ENCODE measurements at regions not wholly inside any gene's neighbourhood (a gene's known extent, or its start where the extent isn't known, plus 50 kb on each side); places are given as distances from the start of the nearest gene placed in this dataset.

DNA sequence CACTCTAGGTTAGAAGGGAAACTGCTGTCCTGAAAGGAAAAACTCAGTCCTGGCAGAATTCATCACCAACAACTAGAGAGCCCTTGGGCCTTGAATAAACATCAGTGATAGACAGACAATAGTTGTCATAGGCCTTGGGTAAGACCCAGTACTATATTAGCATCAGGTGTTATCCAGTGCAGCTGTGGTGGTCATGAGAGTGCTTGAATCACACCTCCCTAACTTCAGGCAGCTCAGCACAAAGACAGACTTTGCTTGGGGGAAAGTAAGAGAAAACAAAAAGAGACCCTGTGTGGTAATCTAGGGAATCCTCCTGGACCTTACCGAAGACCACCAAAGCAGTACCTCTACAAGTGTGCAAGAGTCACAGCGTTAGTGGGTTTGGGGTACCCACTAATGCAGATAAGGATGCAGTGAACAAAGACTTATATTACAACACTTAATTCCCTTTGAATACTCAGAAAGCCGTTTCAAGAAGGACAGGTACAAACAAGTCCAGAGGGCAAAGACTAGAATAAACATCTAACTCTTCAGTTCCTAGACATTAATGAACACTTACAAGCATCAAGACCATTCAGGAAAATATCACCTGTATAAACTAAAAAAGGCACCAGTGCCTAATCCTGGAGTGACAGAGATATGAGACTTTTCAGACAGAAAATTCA is 332.3 kb upstream of the EPHA3 start:
- Histone ChIP-seq H3K79me2 (ENCODE audit: control insufficient read depth, insufficient read depth, low read length, unreplicated experiment) (no peaks in the 10 kb centered on the region), H3K36me3 (ENCODE audit: insufficient read depth, low read length) (no peaks in the 10 kb centered on the region), H2AFZ (ENCODE audit: low read length, unreplicated experiment) (no peak overlapping the region), H3K27me3 (ENCODE audit: insufficient read depth, low read length) (no peaks in the 10 kb centered on the region), H3K27ac (ENCODE audit: low read depth, low read length) (no peak overlapping the region), H3K4me3 (ENCODE audit: low read depth, low read length) (no peak overlapping the region), H3K4me1 (ENCODE audit: control insufficient read depth, insufficient read depth, low read length, unreplicated experiment) (no peaks in the 10 kb centered on the region)

DNA sequence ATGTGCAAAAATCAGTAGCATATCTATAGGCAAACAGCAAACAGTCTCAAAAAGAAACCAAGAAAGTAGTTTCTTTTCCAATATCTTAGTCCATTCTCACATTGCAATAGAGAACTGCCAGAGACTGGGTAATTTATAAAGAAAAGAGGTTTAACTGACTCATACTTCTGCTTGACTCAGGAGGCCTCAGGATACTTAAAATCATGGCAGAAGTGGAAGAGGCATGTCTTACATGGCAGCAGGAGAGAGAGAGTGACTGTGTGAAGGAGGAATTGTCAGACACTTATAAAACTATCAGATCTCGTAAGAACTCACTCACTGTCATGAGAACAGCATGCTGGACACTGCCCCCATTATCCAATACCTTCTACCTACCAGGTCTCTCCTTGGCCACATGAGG is 327.9 kb upstream of the EPHA3 start:
- Histone ChIP-seq H3K27me3 (ENCODE audit: insufficient read depth, low read length) (no peaks in the 10 kb centered on the region), H2AFZ (ENCODE audit: low read length, unreplicated experiment) (no peak overlapping the region), H3K4me1 (ENCODE audit: control insufficient read depth, insufficient read depth, low read length, unreplicated experiment) (no peaks in the 10 kb centered on the region), H3K27ac (ENCODE audit: low read depth, low read length) (no peak overlapping the region), H3K36me3 (ENCODE audit: insufficient read depth, low read length) (no peaks in the 10 kb centered on the region), H3K79me2 (ENCODE audit: control insufficient read depth, insufficient read depth, low read length, unreplicated experiment) (no peaks in the 10 kb centered on the region), H3K4me3 (ENCODE audit: low read depth, low read length) (no peak overlapping the region)

DNA sequence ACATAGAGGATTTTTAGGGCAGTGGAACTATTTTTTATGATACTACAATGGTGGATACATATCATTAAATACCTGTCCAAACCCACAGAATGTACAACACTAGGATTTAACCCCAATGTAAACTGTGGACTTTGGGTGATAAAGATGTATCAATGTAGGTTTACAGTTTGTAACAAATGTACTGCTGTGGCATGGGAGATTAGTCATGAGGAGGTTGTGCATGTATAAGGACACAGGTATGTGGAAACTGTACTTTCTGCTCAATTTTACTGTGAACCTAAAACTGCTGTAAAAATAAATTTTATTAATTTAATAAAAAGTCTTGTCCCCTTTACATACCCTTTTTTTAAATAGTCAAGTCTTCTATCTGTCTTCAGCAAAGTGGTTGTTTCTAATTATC is 322.5 kb upstream of the EPHA3 start:
- H3K27me3 ChIP-seq (ENCODE audit: insufficient read depth, low read length) = no peaks in the 10 kb centered on the region
- H3K79me2 ChIP-seq (ENCODE audit: control insufficient read depth, insufficient read depth, low read length, unreplicated experiment) = no peaks in the 10 kb centered on the region
- no peaks in the 10 kb centered on the region for H3K36me3 ChIP-seq (ENCODE audit: insufficient read depth, low read length)
- H2AFZ ChIP-seq (ENCODE audit: low read length, unreplicated experiment) = no peak overlapping the region
- H3K27ac ChIP-seq (ENCODE audit: low read depth, low read length) = no peak overlapping the region
- no peaks in the 10 kb centered on the region for H3K4me1 ChIP-seq (ENCODE audit: control insufficient read depth, insufficient read depth, low read length, unreplicated experiment)
- no peak overlapping the region for H3K4me3 ChIP-seq (ENCODE audit: low read depth, low read length)

DNA sequence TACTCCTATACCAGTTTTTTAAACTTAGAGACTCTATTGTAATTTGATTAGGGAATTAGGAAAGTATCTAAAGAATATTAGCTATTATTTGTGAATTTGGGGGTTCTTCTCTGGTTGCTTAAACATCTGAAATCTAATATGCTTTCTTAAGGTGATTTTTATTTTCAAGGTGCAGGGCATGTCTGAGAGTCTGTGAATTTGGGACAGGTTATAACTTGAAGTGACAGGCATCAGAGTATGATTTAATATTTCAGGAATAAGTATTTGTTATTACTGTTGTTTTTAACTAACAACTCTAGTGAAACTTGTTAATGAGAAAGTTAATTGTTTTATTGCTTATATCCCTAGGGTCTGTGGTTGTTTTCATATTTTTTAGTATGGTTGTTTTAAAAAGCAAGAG is 321.6 kb upstream of the EPHA3 start:
- no peak overlapping the region for H3K4me3 ChIP-seq (ENCODE audit: low read depth, low read length)
- H3K36me3 ChIP-seq (ENCODE audit: insufficient read depth, low read length) = no peaks in the 10 kb centered on the region
- H3K27ac ChIP-seq (ENCODE audit: low read depth, low read length) = no peak overlapping the region
- H3K4me1 ChIP-seq (ENCODE audit: control insufficient read depth, insufficient read depth, low read length, unreplicated experiment) = no peaks in the 10 kb centered on the region
- H3K79me2 ChIP-seq (ENCODE audit: control insufficient read depth, insufficient read depth, low read length, unreplicated experiment) = no peaks in the 10 kb centered on the region
- no peak overlapping the region for H2AFZ ChIP-seq (ENCODE audit: low read length, unreplicated experiment)
- no peaks in the 10 kb centered on the region for H3K27me3 ChIP-seq (ENCODE audit: insufficient read depth, low read length)

DNA sequence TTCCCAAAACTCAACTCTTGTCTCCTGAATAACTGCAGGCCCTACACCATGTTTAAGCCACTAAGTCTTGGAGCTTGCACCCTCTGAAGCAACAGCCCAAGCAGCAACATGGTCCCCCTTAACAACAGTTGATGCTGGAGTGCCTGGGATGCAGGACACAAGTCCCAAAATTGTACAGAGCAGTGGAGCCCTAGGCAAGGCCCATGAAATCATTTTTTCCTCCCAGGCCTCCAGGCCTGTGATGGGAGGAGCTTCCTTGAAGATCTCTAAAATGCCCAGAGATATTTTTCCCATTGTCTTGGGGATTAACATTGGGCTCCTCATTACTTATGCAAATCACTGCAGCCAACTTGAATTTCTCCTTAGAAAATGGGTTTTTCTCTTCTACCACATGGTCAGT is 311.9 kb upstream of the EPHA3 start:
- Histone ChIP-seq H3K4me3 (ENCODE audit: low read depth, low read length) (no peak overlapping the region), H3K79me2 (ENCODE audit: control insufficient read depth, insufficient read depth, low read length, unreplicated experiment) (no peaks in the 10 kb centered on the region), H2AFZ (ENCODE audit: low read length, unreplicated experiment) (no peak overlapping the region), H3K27ac (ENCODE audit: low read depth, low read length) (no peak overlapping the region), H3K36me3 (ENCODE audit: insufficient read depth, low read length) (no peaks in the 10 kb centered on the region), H3K27me3 (ENCODE audit: insufficient read depth, low read length) (no peaks in the 10 kb centered on the region), H3K4me1 (ENCODE audit: control insufficient read depth, insufficient read depth, low read length, unreplicated experiment) (no peaks in the 10 kb centered on the region)

DNA sequence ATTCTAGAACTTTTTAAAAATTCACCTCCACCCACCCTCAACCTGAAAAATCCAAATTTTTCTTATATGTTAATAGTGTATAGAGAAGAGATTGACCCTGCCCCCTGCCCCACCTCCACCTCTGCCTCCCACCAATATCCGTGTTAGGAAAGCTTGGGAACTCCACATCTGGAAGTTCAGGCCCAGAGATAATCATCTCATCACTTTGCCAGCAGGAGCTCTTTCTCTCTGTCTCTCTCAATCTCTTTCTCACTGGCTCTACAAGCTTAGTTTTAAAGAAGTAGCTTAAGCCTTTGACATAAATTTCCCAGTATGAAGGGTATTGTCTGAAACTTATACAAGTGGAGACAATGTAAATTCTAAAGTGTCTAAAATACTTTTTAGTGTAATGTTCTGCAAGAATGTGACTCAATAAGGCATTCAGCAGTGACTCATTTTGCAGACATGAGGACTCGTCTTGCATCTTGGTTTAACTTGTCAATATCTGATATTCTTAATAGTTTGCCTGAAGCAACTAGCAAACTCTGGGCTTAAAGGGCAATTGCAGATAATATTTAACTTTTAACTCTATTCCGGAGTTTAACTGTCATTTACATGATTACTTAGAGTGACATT is 299.8 kb upstream of the EPHA3 start:
- Histone ChIP-seq H3K27ac (ENCODE audit: low read depth, low read length) (peak overlapping the region; percentile 76), H2AFZ (ENCODE audit: low read length, unreplicated experiment) (peak overlapping the region; percentile 77), H3K4me1 (ENCODE audit: control insufficient read depth, insufficient read depth, low read length, unreplicated experiment) (peaks cover 30% of the 10 kb centered on the region), H3K79me2 (ENCODE audit: control insufficient read depth, insufficient read depth, low read length, unreplicated experiment) (no peaks in the 10 kb centered on the region), H3K27me3 (ENCODE audit: insufficient read depth, low read length) (no peaks in the 10 kb centered on the region), H3K4me3 (ENCODE audit: low read depth, low read length) (peak overlapping the region; percentile 49), H3K36me3 (ENCODE audit: insufficient read depth, low read length) (no peaks in the 10 kb centered on the region)

DNA sequence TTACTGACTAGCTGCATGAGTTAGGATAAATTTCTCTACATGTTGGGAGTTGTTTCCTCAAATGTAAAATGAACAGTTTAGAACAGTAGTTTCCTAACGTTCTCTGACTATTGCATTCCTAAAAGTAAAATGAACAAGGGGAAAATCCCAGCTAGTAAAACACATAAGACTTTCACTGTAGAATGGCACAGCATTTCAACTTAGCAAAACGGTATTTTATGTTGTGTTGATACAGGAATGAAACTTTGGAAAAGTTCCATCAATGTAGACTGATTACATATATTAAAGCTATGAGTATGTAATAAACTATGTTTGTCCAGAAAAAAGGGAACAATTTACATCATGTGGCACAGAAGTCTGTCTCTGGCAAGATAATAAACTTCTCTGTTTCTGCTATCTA is 297.4 kb upstream of the EPHA3 start:
- H3K4me3 ChIP-seq (ENCODE audit: low read depth, low read length) = peak overlapping the region; percentile 41; the same call in 1 of the 2 replicates
- H3K4me1 ChIP-seq (ENCODE audit: control insufficient read depth, insufficient read depth, low read length, unreplicated experiment) = peaks cover 30% of the 10 kb centered on the region
- H2AFZ ChIP-seq (ENCODE audit: low read length, unreplicated experiment) = peak overlapping the region; percentile 43
- no peaks in the 10 kb centered on the region for H3K36me3 ChIP-seq (ENCODE audit: insufficient read depth, low read length)
- H3K27me3 ChIP-seq (ENCODE audit: insufficient read depth, low read length) = no peaks in the 10 kb centered on the region
- H3K79me2 ChIP-seq (ENCODE audit: control insufficient read depth, insufficient read depth, low read length, unreplicated experiment) = no peaks in the 10 kb centered on the region
- peak overlapping the region; percentile 67 for H3K27ac ChIP-seq (ENCODE audit: low read depth, low read length)

DNA sequence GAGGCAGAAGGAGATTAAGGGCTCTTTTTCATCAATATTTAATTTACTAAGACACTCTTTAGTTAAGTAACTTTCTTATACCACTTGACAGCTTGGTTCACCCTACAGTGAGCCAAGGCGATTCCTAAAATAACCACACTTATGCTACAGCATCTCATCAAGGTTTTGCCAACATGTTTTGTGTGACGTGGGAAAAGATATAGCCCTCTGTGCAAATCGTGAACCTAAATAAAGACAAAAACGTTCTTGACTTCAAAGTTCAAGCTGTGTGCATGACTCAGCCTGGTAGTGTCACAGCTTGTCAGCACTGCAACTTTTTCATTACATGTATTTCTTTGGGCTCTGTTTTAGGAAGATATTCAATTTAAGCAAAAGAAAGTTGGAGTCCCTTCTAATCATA is 297.0 kb upstream of the EPHA3 start:
- H3K79me2 ChIP-seq (ENCODE audit: control insufficient read depth, insufficient read depth, low read length, unreplicated experiment) = no peaks in the 10 kb centered on the region
- H3K36me3 ChIP-seq (ENCODE audit: insufficient read depth, low read length) = no peaks in the 10 kb centered on the region
- peak overlapping the region; percentile 67 for H3K27ac ChIP-seq (ENCODE audit: low read depth, low read length)
- no peaks in the 10 kb centered on the region for H3K27me3 ChIP-seq (ENCODE audit: insufficient read depth, low read length)
- peak overlapping the region; percentile 43 for H2AFZ ChIP-seq (ENCODE audit: low read length, unreplicated experiment)
- H3K4me1 ChIP-seq (ENCODE audit: control insufficient read depth, insufficient read depth, low read length, unreplicated experiment) = peaks cover 30% of the 10 kb centered on the region
- H3K4me3 ChIP-seq (ENCODE audit: low read depth, low read length) = peak overlapping the region; percentile 41; the same call in 1 of the 2 replicates

DNA sequence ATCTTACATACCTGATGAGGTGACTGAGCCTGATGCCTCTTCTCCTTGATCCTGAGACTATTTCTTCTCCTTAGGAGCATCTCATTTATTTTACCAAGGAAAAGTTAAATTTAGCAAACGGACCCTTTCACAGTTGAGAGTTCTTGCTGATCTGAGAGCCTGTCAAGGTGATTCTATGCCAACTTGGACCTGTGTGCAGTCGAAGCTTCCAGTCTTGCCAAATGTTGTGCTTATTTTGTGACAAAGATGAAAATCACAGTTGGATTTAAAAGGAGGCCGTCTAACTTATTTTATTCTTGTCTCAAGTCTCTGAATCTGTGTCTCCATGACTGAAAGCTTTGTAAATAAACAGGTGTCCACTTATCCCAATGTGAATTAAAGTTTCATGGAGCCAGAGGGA is 296.3 kb upstream of the EPHA3 start:
- no peak overlapping the region for H2AFZ ChIP-seq (ENCODE audit: low read length, unreplicated experiment)
- no peaks in the 10 kb centered on the region for H3K27me3 ChIP-seq (ENCODE audit: insufficient read depth, low read length)
- no peak overlapping the region for H3K27ac ChIP-seq (ENCODE audit: low read depth, low read length)
- no peak overlapping the region for H3K4me3 ChIP-seq (ENCODE audit: low read depth, low read length)
- peaks cover 30% of the 10 kb centered on the region for H3K4me1 ChIP-seq (ENCODE audit: control insufficient read depth, insufficient read depth, low read length, unreplicated experiment)
- H3K36me3 ChIP-seq (ENCODE audit: insufficient read depth, low read length) = no peaks in the 10 kb centered on the region
- H3K79me2 ChIP-seq (ENCODE audit: control insufficient read depth, insufficient read depth, low read length, unreplicated experiment) = no peaks in the 10 kb centered on the region

DNA sequence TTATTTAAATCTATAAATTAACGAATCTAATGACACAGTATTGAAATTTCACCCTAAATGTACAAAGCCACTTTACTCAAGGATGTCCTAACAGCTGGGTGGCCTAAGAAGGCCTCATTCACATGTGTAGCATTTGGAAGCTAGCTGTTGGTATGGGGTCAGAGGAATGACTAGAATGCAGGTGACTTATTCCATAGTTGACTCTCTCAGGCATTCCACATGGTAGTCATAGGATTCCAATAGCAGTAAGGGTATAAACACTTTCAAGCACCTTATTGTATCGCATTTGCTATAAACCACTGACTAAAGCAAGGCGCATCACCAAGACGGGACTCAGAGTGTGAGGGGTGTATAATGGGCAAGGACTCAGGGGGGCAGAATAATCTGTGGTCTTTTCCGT is 294.8 kb upstream of the EPHA3 start:
- no peaks in the 10 kb centered on the region for H3K36me3 ChIP-seq (ENCODE audit: insufficient read depth, low read length)

DNA sequence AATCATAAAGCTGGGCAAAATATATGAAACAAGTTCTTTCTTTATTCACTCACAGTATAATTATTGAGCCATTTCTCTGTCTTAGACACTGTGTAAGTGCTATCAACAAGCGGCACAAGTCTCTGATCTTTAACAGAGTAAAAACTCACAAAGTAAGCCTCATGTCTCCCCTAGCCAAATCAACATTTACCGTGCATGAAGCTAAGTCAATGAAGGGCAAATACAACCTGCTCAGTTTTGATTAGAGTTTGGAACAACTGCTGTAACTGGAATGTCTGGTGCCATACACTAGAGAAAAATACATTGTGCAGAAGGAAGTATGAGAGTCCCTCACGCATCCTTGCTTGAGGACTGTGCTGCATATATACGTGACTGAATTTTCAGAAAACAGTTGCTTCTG is 291.0 kb upstream of the EPHA3 start:
- H3K27me3 ChIP-seq (ENCODE audit: insufficient read depth, low read length) = no peaks in the 10 kb centered on the region
- H3K4me1 ChIP-seq (ENCODE audit: control insufficient read depth, insufficient read depth, low read length, unreplicated experiment) = no peaks in the 10 kb centered on the region
- H3K27ac ChIP-seq (ENCODE audit: low read depth, low read length) = no peak overlapping the region
- H3K79me2 ChIP-seq (ENCODE audit: control insufficient read depth, insufficient read depth, low read length, unreplicated experiment) = no peaks in the 10 kb centered on the region
- no peak overlapping the region for H2AFZ ChIP-seq (ENCODE audit: low read length, unreplicated experiment)
- H3K4me3 ChIP-seq (ENCODE audit: low read depth, low read length) = no peak overlapping the region
- no peaks in the 10 kb centered on the region for H3K36me3 ChIP-seq (ENCODE audit: insufficient read depth, low read length)

More for the DNA sequence above, 294.8 kb upstream of the EPHA3 start:
- Histone ChIP-seq H3K79me2 (ENCODE audit: control insufficient read depth, insufficient read depth, low read length, unreplicated experiment) (no peaks in the 10 kb centered on the region), H3K27me3 (ENCODE audit: insufficient read depth, low read length) (no peaks in the 10 kb centered on the region), H3K4me3 (ENCODE audit: low read depth, low read length) (no peak overlapping the region), H3K27ac (ENCODE audit: low read depth, low read length) (no peak overlapping the region), H3K4me1 (ENCODE audit: control insufficient read depth, insufficient read depth, low read length, unreplicated experiment) (peaks cover 25% of the 10 kb centered on the region), H2AFZ (ENCODE audit: low read length, unreplicated experiment) (no peak overlapping the region)
